CD4-positive, CD25-positive, alpha-beta regulatory T cell (primary cell): ENCODE measurements at regions not wholly inside any gene's neighbourhood (a gene's known extent, or its start where the extent isn't known, plus 50 kb on each side); places are given as distances from the start of the nearest gene placed in this dataset.

Experiments used
- ATAC-seq, 2 donors: fragments of 150-1000 bp; cut with Tn5 transposase; one replicate each; pipeline ENCODE4 v1.10.0; 2021; ENCODE audit warnings: low read depth in 2 of 2, moderate number of reproducible peaks in 2 of 2, moderate library complexity in 1 of 2
- DNase-seq, 3 donors: peaks; one replicate each; pipeline versions ENCODE4 v3.0.0 to v3.0.0-alpha.2; 2012 to 2022; ENCODE audit warnings: mixed read lengths in 1 of 3
- H3K27ac ChIP-seq: one replicate; pipeline ENCODE4 v1.7.0; 2013; ENCODE audit warnings: mild to moderate bottlenecking, low read length; ENCODE audit not compliant: insufficient read depth, poor library complexity, severe bottlenecking
- H3K27me3 ChIP-seq: one replicate; pipeline ENCODE4 v1.7.0; 2013; ENCODE audit warnings: low read length; ENCODE audit not compliant: control insufficient read depth, insufficient read depth
- H3K36me3 ChIP-seq: one replicate; pipeline ENCODE4 v1.7.0; 2013; ENCODE audit warnings: mild to moderate bottlenecking, low read length, moderate library complexity; ENCODE audit not compliant: control insufficient read depth, insufficient read depth
- H3K4me1 ChIP-seq: 2 replicates; pipeline ENCODE4 v1.7.0; 2013; ENCODE audit warnings: mild to moderate bottlenecking, low read length; ENCODE audit not compliant: insufficient read depth, control insufficient read depth, poor library complexity, severe bottlenecking
- H3K4me3 ChIP-seq: one replicate; pipeline ENCODE4 v1.7.0; 2013; ENCODE audit warnings: low read depth, mild to moderate bottlenecking, low read length, moderate library complexity
- H3K9me3 ChIP-seq, 2 experiments: 1 replicate in 1 of 2; 2 replicates in 1 of 2; pipeline ENCODE4 v1.7.0; 2013; ENCODE audit warnings: low read length in 2 of 2, mild to moderate bottlenecking in 1 of 2, moderate library complexity in 1 of 2; ENCODE audit not compliant: control insufficient read depth in 2 of 2
- H3K27ac Mint-ChIP-seq, 3 donors: one replicate each; pipeline ENCODE4 v1.8.0; 2020 to 2022; ENCODE audit warnings: mild to moderate bottlenecking in 3 of 3, mixed read lengths in 3 of 3, moderate library complexity in 2 of 3
- H3K27me3 Mint-ChIP-seq: one replicate; pipeline ENCODE4 v1.8.0; 2022; ENCODE audit warnings: mild to moderate bottlenecking, mixed read lengths
- H3K36me3 Mint-ChIP-seq: one replicate; pipeline ENCODE4 v1.8.0; 2020; ENCODE audit warnings: mixed read lengths
- H3K4me1 Mint-ChIP-seq, 4 donors: one replicate each; pipeline ENCODE4 v1.8.0; 2020 to 2022; ENCODE audit warnings: mixed read lengths in 4 of 4, mild to moderate bottlenecking in 1 of 4
- H3K4me3 Mint-ChIP-seq, 4 donors: one replicate each; pipeline ENCODE4 v1.8.0; 2020 to 2022; ENCODE audit warnings: mild to moderate bottlenecking in 4 of 4, mixed read lengths in 4 of 4, moderate library complexity in 3 of 4
- H3K9me3 Mint-ChIP-seq, 7 donors: one replicate each; pipeline ENCODE4 v1.8.0; 2020 to 2022; ENCODE audit warnings: mixed read lengths in 7 of 7, mild to moderate bottlenecking in 3 of 7, moderate library complexity in 2 of 7

- H3K4me3 ChIP-seq = no peak overlapping the region
- H3K9me3 ChIP-seq = no peaks in the 10 kb centered on the region
- H3K36me3 ChIP-seq = no peaks in the 10 kb centered on the region
- Mint-ChIP-seq H3K36me3 (no peaks in the 10 kb centered on the region), H3K9me3 (peaks cover 0 to 5% (median 2%) of the 10 kb centered on the region in 7 donors), H3K4me1 (no peaks in the 10 kb centered on the region), H3K4me3 (no peak overlapping the region), H3K27me3 (no peaks in the 10 kb centered on the region), H3K27ac (no peak overlapping the region)
- no peak overlapping the region for H3K27ac ChIP-seq
- H3K27me3 ChIP-seq = no peaks in the 10 kb centered on the region
- ATAC-seq (no peak), DNase-seq (no peak)
- H3K4me1 ChIP-seq = no peaks in the 10 kb centered on the region
Measured at GRCh38 chr11:42824067-42824466, 487.7 kb upstream of the API5 start.

- Mint-ChIP-seq H3K9me3 (peaks cover 0 to 5% (median 2%) of the 10 kb centered on the region in 7 donors), H3K4me1 (no peaks in the 10 kb centered on the region), H3K4me3 (no peak overlapping the region), H3K36me3 (no peaks in the 10 kb centered on the region), H3K27ac (no peak overlapping the region), H3K27me3 (no peaks in the 10 kb centered on the region)
- Histone ChIP-seq H3K4me1 (no peaks in the 10 kb centered on the region), H3K27me3 (no peaks in the 10 kb centered on the region), H3K36me3 (no peaks in the 10 kb centered on the region), H3K4me3 (no peak overlapping the region), H3K9me3 (no peaks in the 10 kb centered on the region), H3K27ac (no peak overlapping the region)
- no peak for ATAC-seq
- no peak for DNase-seq
Measured at GRCh38 chr11:42825598-42825997, 486.2 kb upstream of the API5 start.

- H3K36me3 Mint-ChIP-seq = no peaks in the 10 kb centered on the region
- peaks cover 0 to 5% (median 2%) of the 10 kb centered on the region in 7 donors for H3K9me3 Mint-ChIP-seq
- H3K4me1 ChIP-seq = no peaks in the 10 kb centered on the region
- no peak for ATAC-seq
- DNase-seq = no peak
- no peak overlapping the region for H3K4me3 Mint-ChIP-seq
- no peak overlapping the region for H3K27ac ChIP-seq
- H3K27me3 Mint-ChIP-seq = no peaks in the 10 kb centered on the region
- no peak overlapping the region for H3K4me3 ChIP-seq
- H3K27me3 ChIP-seq = no peaks in the 10 kb centered on the region
- no peaks in the 10 kb centered on the region for H3K4me1 Mint-ChIP-seq
- no peaks in the 10 kb centered on the region for H3K36me3 ChIP-seq
- no peak overlapping the region for H3K27ac Mint-ChIP-seq
- H3K9me3 ChIP-seq = no peaks in the 10 kb centered on the region
Measured at GRCh38 chr11:42827845-42828244, 484.0 kb upstream of the API5 start.

- H3K27ac ChIP-seq = no peak overlapping the region
- H3K27ac Mint-ChIP-seq = no peak overlapping the region
- no peaks in the 10 kb centered on the region for H3K27me3 ChIP-seq
- no peak overlapping the region for H3K4me3 Mint-ChIP-seq
- peaks cover 0 to 4% of the 10 kb centered on the region in 2 experiments for H3K9me3 ChIP-seq
- no peaks in the 10 kb centered on the region for H3K27me3 Mint-ChIP-seq
- H3K4me1 Mint-ChIP-seq = no peaks in the 10 kb centered on the region
- peaks cover 1 to 36% (median 6%) of the 10 kb centered on the region in 7 donors for H3K9me3 Mint-ChIP-seq
- H3K36me3 Mint-ChIP-seq = no peaks in the 10 kb centered on the region
- no peaks in the 10 kb centered on the region for H3K36me3 ChIP-seq
- ATAC-seq = no peak
- H3K4me1 ChIP-seq = no peaks in the 10 kb centered on the region
- DNase-seq = no peak
- H3K4me3 ChIP-seq = no peak overlapping the region
Measured at GRCh38 chr11:42837994-42838393, 473.8 kb upstream of the API5 start.

GRCh38 chr11:42840176-42840829 lies 471.5 kb upstream of the API5 start:
- Histone ChIP-seq H3K9me3 (peaks cover 0 to 4% of the 10 kb centered on the region in 2 experiments), H3K4me1 (no peaks in the 10 kb centered on the region), H3K27me3 (no peaks in the 10 kb centered on the region), H3K36me3 (no peaks in the 10 kb centered on the region), H3K27ac (no peak overlapping the region), H3K4me3 (no peak overlapping the region)
- ATAC-seq = no peak
- H3K27me3 Mint-ChIP-seq = no peaks in the 10 kb centered on the region
- no peak for DNase-seq
- H3K4me1 Mint-ChIP-seq = no peaks in the 10 kb centered on the region
- H3K36me3 Mint-ChIP-seq = no peaks in the 10 kb centered on the region
- no peak overlapping the region for H3K27ac Mint-ChIP-seq
- peaks cover 2 to 28% (median 6%) of the 10 kb centered on the region in 7 donors for H3K9me3 Mint-ChIP-seq
- no peak overlapping the region for H3K4me3 Mint-ChIP-seq

- Mint-ChIP-seq H3K9me3 (peaks cover 2 to 27% (median 5%) of the 10 kb centered on the region in 7 donors), H3K4me1 (no peaks in the 10 kb centered on the region), H3K4me3 (no peak overlapping the region), H3K36me3 (no peaks in the 10 kb centered on the region), H3K27ac (no peak overlapping the region), H3K27me3 (no peaks in the 10 kb centered on the region)
- no peaks in the 10 kb centered on the region for H3K27me3 ChIP-seq
- H3K9me3 ChIP-seq = peaks cover 0 to 4% of the 10 kb centered on the region in 2 experiments
- no peaks in the 10 kb centered on the region for H3K36me3 ChIP-seq
- DNase-seq (no peak), ATAC-seq (no peak)
- H3K4me1 ChIP-seq = no peaks in the 10 kb centered on the region
- H3K4me3 ChIP-seq = no peak overlapping the region
- H3K27ac ChIP-seq = no peak overlapping the region
Measured at GRCh38 chr11:42840860-42841259, 470.9 kb upstream of the API5 start.

GRCh38 chr11:42841556-42841955 lies 470.2 kb upstream of the API5 start:
- Histone ChIP-seq H3K9me3 (peaks cover 0 to 4% of the 10 kb centered on the region in 2 experiments), H3K27ac (no peak overlapping the region), H3K36me3 (no peaks in the 10 kb centered on the region), H3K27me3 (no peaks in the 10 kb centered on the region), H3K4me3 (no peak overlapping the region), H3K4me1 (no peaks in the 10 kb centered on the region)
- peaks cover 3 to 24% (median 5%) of the 10 kb centered on the region in 7 donors for H3K9me3 Mint-ChIP-seq
- H3K36me3 Mint-ChIP-seq = no peaks in the 10 kb centered on the region
- no peaks in the 10 kb centered on the region for H3K4me1 Mint-ChIP-seq
- no peak overlapping the region for H3K27ac Mint-ChIP-seq
- DNase-seq (no peak), ATAC-seq (no peak)
- no peaks in the 10 kb centered on the region for H3K27me3 Mint-ChIP-seq
- H3K4me3 Mint-ChIP-seq = no peak overlapping the region

- DNase-seq (no peak), ATAC-seq (no peak)
- H3K4me3 Mint-ChIP-seq = no peak overlapping the region
- H3K27me3 ChIP-seq = no peaks in the 10 kb centered on the region
- H3K27ac ChIP-seq = no peak overlapping the region
- H3K4me1 ChIP-seq = no peaks in the 10 kb centered on the region
- peaks cover 3 to 16% (median 5%) of the 10 kb centered on the region in 7 donors for H3K9me3 Mint-ChIP-seq
- H3K4me1 Mint-ChIP-seq = no peaks in the 10 kb centered on the region
- H3K27me3 Mint-ChIP-seq = no peaks in the 10 kb centered on the region
- H3K4me3 ChIP-seq = no peak overlapping the region
- no peaks in the 10 kb centered on the region for H3K36me3 ChIP-seq
- no peak overlapping the region for H3K27ac Mint-ChIP-seq
- H3K9me3 ChIP-seq = no peaks in the 10 kb centered on the region
- H3K36me3 Mint-ChIP-seq = no peaks in the 10 kb centered on the region
Measured at GRCh38 chr11:42849362-42849761, 462.4 kb upstream of the API5 start.
